ENCODE measurements at regions not wholly inside any gene's neighbourhood (a gene's known extent, or its start where the extent isn't known, plus 50 kb on each side); places are given as distances from the start of the nearest gene placed in this dataset.
A peak's percentile ranks its signal among the peaks of the same experiment; 100 is the strongest.

- TF ChIP-seq CTCF (IDR thresholded peaks at IDR 0.05; ENCODE audit: low read depth, low read length) = no peak
These were observed 136.6 kb upstream of the DAB2 start for GRCh38 chr5:39561421-39561820.

GRCh38 chr5:39560726-39561125 lies 135.9 kb upstream of the DAB2 start:
- in situ Hi-C loops (cut with HindIII; ENCODE audit: low sequenced_read_pairs) = no loop called here
- TF ChIP-seq CTCF (IDR thresholded peaks at IDR 0.05; ENCODE audit: low read depth, low read length) = no peak
- no peak overlapping the region for H3K4me3 ChIP-seq (ENCODE audit: low read depth, low read length)
- DNase-seq (ENCODE audit: low read depth, low spot score) = no peak

More at GRCh38 chr5:39561421-39561820, 136.6 kb upstream of the DAB2 start:
- in situ Hi-C loops (cut with HindIII; ENCODE audit: low sequenced_read_pairs) = no loop called here
- H3K4me3 ChIP-seq (ENCODE audit: low read depth, low read length) = no peak overlapping the region
- DNase-seq (ENCODE audit: low read depth, low spot score) = no peak

GRCh38 chr5:39559923-39560322 lies 135.1 kb upstream of the DAB2 start:
- no peak for TF ChIP-seq CTCF (IDR thresholded peaks at IDR 0.05; ENCODE audit: low read depth, low read length)
- in situ Hi-C loops (cut with HindIII; ENCODE audit: low sequenced_read_pairs) = no loop called here
- no peak for DNase-seq (ENCODE audit: low read depth, low spot score)

GRCh38 chr5:39558541-39558940 lies 133.8 kb upstream of the DAB2 start:
- in situ Hi-C loops (cut with HindIII; ENCODE audit: low sequenced_read_pairs) = no loop called here
- no peak for DNase-seq (ENCODE audit: low read depth, low spot score)
- TF ChIP-seq CTCF (IDR thresholded peaks at IDR 0.05; ENCODE audit: low read depth, low read length) = no peak
- H3K4me3 ChIP-seq (ENCODE audit: low read depth, low read length) = no peak overlapping the region

More at GRCh38 chr5:39559923-39560322, 135.1 kb upstream of the DAB2 start:
- no peak overlapping the region for H3K4me3 ChIP-seq (ENCODE audit: low read depth, low read length)

- H3K4me3 ChIP-seq (ENCODE audit: low read depth, low read length) = no peak overlapping the region
- TF ChIP-seq CTCF (IDR thresholded peaks at IDR 0.05; ENCODE audit: low read depth, low read length) = no peak
- DNase-seq (ENCODE audit: low read depth, low spot score) = no peak
- in situ Hi-C loops (cut with HindIII; ENCODE audit: low sequenced_read_pairs) = no loop called here
These were observed 131.0 kb upstream of the DAB2 start for GRCh38 chr5:39555788-39556187.

GRCh38 chr5:39547553-39548154 lies 122.9 kb upstream of the DAB2 start:
- peak; percentile 75 for DNase-seq (ENCODE audit: low read depth, low spot score)

More at GRCh38 chr5:39547553-39548154, 122.9 kb upstream of the DAB2 start:
- in situ Hi-C loops (cut with HindIII; ENCODE audit: low sequenced_read_pairs) = no loop called here
- H3K4me3 ChIP-seq (ENCODE audit: low read depth, low read length) = no peak overlapping the region
- TF ChIP-seq CTCF (IDR thresholded peaks at IDR 0.05; ENCODE audit: low read depth, low read length) = peak; percentile 77
